AG09319 (cell line): ENCODE measurements at regions not wholly inside any gene's neighbourhood (a gene's known extent, or its start where the extent isn't known, plus 50 kb on each side); places are given as distances from the start of the nearest gene placed in this dataset.

Experiments used
- DNase-seq: peaks from one replicate; pipeline ENCODE4 v3.0.0-alpha.2; 2010; ENCODE audit warnings: low read depth; ENCODE audit errors: extremely low read depth
- CTCF ChIP-seq: IDR thresholded peaks from 2 replicates; pipeline ENCODE4 v1.5.1; 2011; ENCODE audit warnings: low read depth, mild to moderate bottlenecking, inconsistent platforms, low read length, moderate library complexity

DNA sequence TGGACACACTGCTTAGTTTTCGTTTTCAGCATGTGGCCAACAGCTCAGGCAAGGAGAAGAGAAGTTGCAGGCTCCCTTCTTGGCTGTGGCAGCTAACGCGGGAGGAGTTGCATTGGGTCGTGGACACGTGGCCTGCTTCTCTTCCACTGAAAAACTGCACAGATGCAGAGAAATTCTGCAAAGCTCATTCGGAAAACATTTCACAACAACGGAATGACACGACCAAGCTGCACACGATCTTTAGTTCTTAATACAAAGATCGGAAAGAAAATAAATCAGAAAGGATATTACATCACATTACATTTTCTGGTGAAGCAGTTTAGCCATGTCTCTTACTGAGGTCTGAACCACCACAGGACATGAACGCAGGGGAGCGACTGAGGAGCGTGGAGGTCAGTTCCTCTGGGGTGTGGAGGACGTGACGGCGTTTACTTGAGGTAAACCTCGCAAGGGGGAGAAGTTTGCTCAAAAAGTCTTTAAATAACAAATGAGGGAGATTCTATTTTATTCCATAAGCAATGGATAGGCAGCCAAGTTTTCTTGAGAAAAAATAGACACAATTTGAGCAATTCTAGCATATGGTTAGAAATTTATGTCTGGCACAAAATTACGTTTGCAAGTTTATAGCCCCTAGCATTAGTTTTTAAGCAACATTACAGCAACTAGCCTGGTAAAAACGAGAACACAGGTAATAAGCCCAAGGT is 178.3 kb downstream of the THBS2 start:
- no peak for DNase-seq
- TF ChIP-seq CTCF: no peak

- TF ChIP-seq CTCF: no peak
- DNase-seq: no peak
These were observed 179.1 kb downstream of the THBS2 start for GRCh38 chr6:169074526-169074925.

DNA sequence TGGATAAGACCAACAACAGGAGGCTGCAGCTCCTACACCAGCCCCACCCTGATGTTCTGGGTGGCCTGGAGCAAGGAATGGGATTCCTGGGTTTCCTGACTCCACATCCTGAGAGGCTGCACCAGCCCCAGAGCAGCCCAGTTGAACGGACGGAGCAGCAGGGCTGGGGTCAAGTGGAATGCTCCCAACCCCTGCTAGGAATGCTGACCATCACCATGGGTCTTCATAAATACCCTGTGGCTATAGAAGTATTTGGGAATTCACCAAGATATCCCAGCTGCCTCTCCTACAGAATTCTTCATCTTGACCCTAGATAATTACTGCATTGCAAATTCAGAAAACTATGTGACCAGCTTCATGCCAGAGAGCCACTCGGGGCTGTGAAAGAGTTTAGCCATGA is 180.3 kb downstream of the THBS2 start:
- peak; percentile 92 for DNase-seq
- no peak for TF ChIP-seq CTCF

GRCh38 chr6:169072127-169073042 is 181.3 kb downstream of the THBS2 start:
- no peak for TF ChIP-seq CTCF
- DNase-seq: no peak

DNA sequence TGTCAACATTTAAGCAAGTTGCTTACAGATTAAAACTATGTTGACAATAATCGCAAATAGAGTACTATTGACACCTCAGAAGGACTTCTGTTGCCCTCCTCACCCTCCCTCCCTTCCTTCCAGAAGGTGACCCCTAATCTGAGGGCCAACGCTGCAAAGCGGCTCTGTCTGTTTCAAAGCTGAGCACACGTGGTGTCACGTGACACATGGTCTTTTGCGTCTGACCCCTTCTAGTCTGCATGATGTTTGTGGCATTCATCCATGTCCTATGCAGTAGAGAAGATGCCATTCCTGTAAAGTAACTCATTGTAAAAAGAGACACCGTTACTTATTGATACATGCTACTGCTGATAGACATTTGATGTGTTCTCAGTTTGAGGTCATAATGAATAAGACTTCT is 182.3 kb downstream of the THBS2 start:
- no peak for TF ChIP-seq CTCF
- no peak for DNase-seq

GRCh38 chr6:169070506-169071176 is 183.0 kb downstream of the THBS2 start:
- peak; percentile 30 for TF ChIP-seq CTCF
- DNase-seq: peak; percentile 97
